NOMO-1 treated with dmso at 0.1 percent for 144 hours (cell line): ENCODE measurements at regions not wholly inside any gene's neighbourhood (a gene's known extent, or its start where the extent isn't known, plus 50 kb on each side); places are given as distances from the start of the nearest gene placed in this dataset.

ENCODE experiments used
- DNase-seq: peaks from one replicate; lab custom pipeline; 2025; ENCODE audit not compliant: unreplicated experiment; lab: John Stamatoyannopoulos, UW

GRCh38 chr4:74878323-74878722, 54.6 kb upstream of the PARM1 start:
- no peak for DNase-seq

- no peak for DNase-seq
Observed at GRCh38 chr4:74875451-74875850, 57.5 kb upstream of the PARM1 start.

GRCh38 chr4:74874753-74875367, 58.1 kb upstream of the PARM1 start:
- DNase-seq, result peak; percentile 42

- DNase-seq, result no peak
Observed at GRCh38 chr4:74873545-74874301, 59.2 kb upstream of the PARM1 start.

GRCh38 chr4:74858921-74859562, 64.7 kb upstream of the BTC start:
- no peak for DNase-seq

GRCh38 chr4:74855879-74856278, 61.6 kb upstream of the BTC start:
- DNase-seq, result no peak

- DNase-seq, result no peak
Observed at GRCh38 chr4:74848774-74849173, 54.5 kb upstream of the BTC start.

GRCh38 chr4:74845834-74846233, 51.5 kb upstream of the BTC start:
- no peak for DNase-seq
